GM12878 (cell line): ENCODE measurements at regions not wholly inside any gene's neighbourhood (a gene's known extent, or its start where the extent isn't known, plus 50 kb on each side); places are given as distances from the start of the nearest gene placed in this dataset.

ENCODE experiments used
- ATAC-seq: fragments of 200-7000 bp; cut with Tn5 transposase; 3 replicates; pipeline ENCODE4 v1.9.1; 2020; ENCODE audit warnings: mild to moderate bottlenecking, moderate library complexity
- BruUV-seq: library from RNA; stranded (reverse); fragments of 400-500 nt; replicated peaks from 2 replicates; lab custom pipeline; 2021; lab: Mats Ljungman, UMichigan
- CTCF ChIA-PET: fragments of 300-600 bp; sonication (Branson Sonifier 250); formaldehyde crosslinking; extraction: SDS; loops from one replicate; lab custom pipeline; 2021; ENCODE audit warnings: inconsistent platforms; lab: Yijun Ruan, JAX
- POLR2A ChIA-PET: fragments of 350-600 bp; formaldehyde crosslinking; extraction: SDS; loops from one replicate; lab custom pipeline; 2021; ENCODE audit warnings: inconsistent platforms; lab: Charles Lee
- RAD21 ChIA-PET: fragments of 300-600 bp; sonication (Branson Sonifier 250); formaldehyde crosslinking; loops from one replicate; lab custom pipeline; 2023; ENCODE audit warnings: antibody characterized with exemption; ENCODE audit not compliant: unreplicated experiment; lab: Charles Lee
- SMC1A ChIA-PET: fragments of 300-600 bp; sonication (Branson Sonifier 250); formaldehyde crosslinking; loops from one replicate; lab custom pipeline; 2023; ENCODE audit not compliant: unreplicated experiment, uncharacterized antibody; lab: Charles Lee
- DNase-seq: peaks from one replicate; pipeline ENCODE4 v3.0.0-alpha.2; 2011; ENCODE audit warnings: low read depth, low spot score
- FAIRE-seq: peaks from 3 replicates; lab custom pipeline; 2011; peaks lifted over from hg19 to GRCh38; lab: Jason Lieb, UNC
- H2AFZ ChIP-seq: 2 replicates; pipeline ENCODE4 v1.6.0; 2011; ENCODE audit warnings: low read depth, low read length, control low read depth; ENCODE audit not compliant: control insufficient read depth
- H3K27ac ChIP-seq: 2 replicates; pipeline ENCODE4 v1.5.1; 2011; ENCODE audit warnings: control low read depth; ENCODE audit not compliant: control insufficient read depth, insufficient read depth
- H3K27me3 ChIP-seq, 2 experiments: replicated peaks in 1 of 2; 2 replicates each; pipeline versions ENCODE4 v1.6.0 to v1.6.1; 2011; ENCODE audit warnings: low read length in 1 of 2; ENCODE audit not compliant: control insufficient read depth in 2 of 2, insufficient read depth in 2 of 2
- H3K36me3 ChIP-seq, 2 experiments: 2 replicates each; pipeline ENCODE4 v1.5.1; 2011; ENCODE audit warnings: low read length in 1 of 2; ENCODE audit not compliant: control insufficient read depth in 2 of 2, insufficient read depth in 2 of 2
- H3K4me1 ChIP-seq: 2 replicates; pipeline ENCODE4 v1.6.1; 2011; ENCODE audit warnings: mild to moderate bottlenecking, low read length, moderate library complexity, mixed read lengths; ENCODE audit not compliant: control insufficient read depth, insufficient read depth
- H3K4me2 ChIP-seq: 2 replicates; pipeline ENCODE4 v1.6.0; 2011; ENCODE audit warnings: control low read depth; ENCODE audit not compliant: control insufficient read depth, insufficient read depth
- H3K4me3 ChIP-seq: fragments of 200-600 bp; sonication (generic); 2 replicates; pipeline ENCODE4 v1.5.1; 2016
- H3K79me2 ChIP-seq: 2 replicates; pipeline ENCODE4 v1.6.0; 2011; ENCODE audit warnings: low read length; ENCODE audit not compliant: control insufficient read depth, insufficient read depth
- H3K9ac ChIP-seq: 2 replicates; pipeline ENCODE4 v1.8.0; 2011; ENCODE audit warnings: low read length, control low read depth, mixed read lengths; ENCODE audit not compliant: control insufficient read depth, insufficient read depth
- H3K9me3 ChIP-seq: replicated peaks from 3 replicates; pipeline ENCODE4 v1.5.1; 2011; ENCODE audit warnings: mild to moderate bottlenecking, low read length; ENCODE audit not compliant: control insufficient read depth, insufficient read depth
- H4K20me1 ChIP-seq: 2 replicates; pipeline ENCODE4 v1.6.0; 2011; ENCODE audit not compliant: control insufficient read depth, insufficient read depth
- ATF7 ChIP-seq: fragments of 450-650 bp; IDR thresholded peaks from 2 replicates; pipeline ENCODE4 v1.6.1; 2016; ENCODE audit warnings: low read depth, mild to moderate bottlenecking
- BCL11A ChIP-seq: IDR thresholded peaks from 2 replicates; pipeline ENCODE4 v1.6.1; 2011; ENCODE audit warnings: low read depth, low read length
- BHLHE40 ChIP-seq, 2 experiments: fragments of 450-650 bp in 1 of 2; IDR thresholded peaks; 2 replicates each; pipeline ENCODE4 v1.6.1; 2011 to 2017; ENCODE audit warnings: low read depth in 2 of 2, borderline replicate concordance in 1 of 2, improper control_type of control experiment in 1 of 2, low read length in 1 of 2, mild to moderate bottlenecking in 1 of 2
- CREB1 ChIP-seq: IDR thresholded peaks from 2 replicates; pipeline ENCODE4 v1.6.1; 2012; ENCODE audit warnings: low read depth, mild to moderate bottlenecking, inconsistent platforms
- EGR1 ChIP-seq, 2 experiments: IDR thresholded peaks; 1 replicate in 1 of 2; 2 replicates in 1 of 2; pipeline ENCODE4 v1.6.1; 2011 to 2012; ENCODE audit warnings: low read depth in 2 of 2, low read length in 2 of 2, borderline replicate concordance in 1 of 2, mild to moderate bottlenecking in 1 of 2, moderate library complexity in 1 of 2
- FOXM1 ChIP-seq: IDR thresholded peaks from 2 replicates; pipeline ENCODE4 v1.6.1; 2012; ENCODE audit warnings: low read depth, mild to moderate bottlenecking, inconsistent platforms, low read length, moderate library complexity
- IKZF2 ChIP-seq, 2 experiments: fragments of 450-650 bp; IDR thresholded peaks; 2 replicates each; pipeline ENCODE4 v1.6.1; 2017; ENCODE audit warnings: mild to moderate bottlenecking in 2 of 2, moderate library complexity in 2 of 2
- MAX ChIP-seq: IDR thresholded peaks from 2 replicates; pipeline ENCODE4 v1.6.1; 2012; ENCODE audit warnings: low read depth, low read length, improper control_type of control experiment
- MEF2B ChIP-seq: fragments of 450-650 bp; IDR thresholded peaks from 2 replicates; pipeline ENCODE4 v1.6.1; 2018; ENCODE audit warnings: mild to moderate bottlenecking, moderate library complexity; ENCODE audit not compliant: partially characterized antibody, poor library complexity, severe bottlenecking
- MTA2 ChIP-seq: fragments of 450-650 bp; IDR thresholded peaks from 2 replicates; pipeline ENCODE4 v1.6.1; 2016; ENCODE audit warnings: low read depth, mild to moderate bottlenecking, moderate library complexity
- MTA3 ChIP-seq: IDR thresholded peaks from 2 replicates; pipeline ENCODE4 v1.6.1; 2012; ENCODE audit warnings: low read length, inconsistent platforms, borderline replicate concordance
- NR2C2 ChIP-seq: IDR thresholded peaks from 2 replicates; pipeline ENCODE4 v1.6.1; 2011; ENCODE audit warnings: borderline replicate concordance, low read depth; ENCODE audit not compliant: control insufficient read depth, insufficient read length
- POU2F2 ChIP-seq: IDR thresholded peaks from 3 replicates; pipeline ENCODE4 v1.6.1; 2011; ENCODE audit warnings: low read depth, mild to moderate bottlenecking, low read length, borderline replicate concordance
- SMAD1 ChIP-seq: fragments of 450-650 bp; IDR thresholded peaks from 2 replicates; pipeline ENCODE4 v1.6.1; 2018; ENCODE audit warnings: mild to moderate bottlenecking, low read depth; ENCODE audit not compliant: partially characterized antibody
- SREBF1 ChIP-seq: IDR thresholded peaks from 2 replicates; pipeline ENCODE4 v1.6.1; 2012; ENCODE audit warnings: mild to moderate bottlenecking, low read length
- TCF12 ChIP-seq: IDR thresholded peaks from 2 replicates; pipeline ENCODE4 v1.6.1; 2011; ENCODE audit warnings: low read depth, mild to moderate bottlenecking, low read length
- ZNF592 ChIP-seq: fragments of 450-650 bp; IDR thresholded peaks from 2 replicates; pipeline ENCODE4 v1.6.1; 2017; ENCODE audit warnings: mild to moderate bottlenecking, moderate library complexity
- WGBS: methylation state at CpG from one replicate; pipeline ENCODE4 v1.1.6; 2016; ENCODE audit warnings: low lambda C conversion rate; ENCODE audit not compliant: insufficient replicate concordance, insufficient coverage; ENCODE audit errors: missing lambda C conversion rate; 5-methylcytosine and 5-hydroxymethylcytosine counted together
- in situ Hi-C: fragments of 300-500 bp; cut with MboI; formaldehyde crosslinking; loops from 9 replicates; pipeline ENCODE4 v1.14.3; 2018; ENCODE audit warnings: mixed read lengths
- intact Hi-C: fragments of 100-400 bp; cut with micrococcal nuclease; formaldehyde crosslinking; loops from one replicate; pipeline ENCODE4 v1.14.2; 2022; ENCODE audit not compliant: unreplicated experiment
- TF ChIP-seq, protein P1 (sequence below): IDR thresholded peaks from 2 replicates; pipeline ENCODE4 v1.6.1; 2012; ENCODE audit warnings: low read length, inconsistent platforms

DNA sequence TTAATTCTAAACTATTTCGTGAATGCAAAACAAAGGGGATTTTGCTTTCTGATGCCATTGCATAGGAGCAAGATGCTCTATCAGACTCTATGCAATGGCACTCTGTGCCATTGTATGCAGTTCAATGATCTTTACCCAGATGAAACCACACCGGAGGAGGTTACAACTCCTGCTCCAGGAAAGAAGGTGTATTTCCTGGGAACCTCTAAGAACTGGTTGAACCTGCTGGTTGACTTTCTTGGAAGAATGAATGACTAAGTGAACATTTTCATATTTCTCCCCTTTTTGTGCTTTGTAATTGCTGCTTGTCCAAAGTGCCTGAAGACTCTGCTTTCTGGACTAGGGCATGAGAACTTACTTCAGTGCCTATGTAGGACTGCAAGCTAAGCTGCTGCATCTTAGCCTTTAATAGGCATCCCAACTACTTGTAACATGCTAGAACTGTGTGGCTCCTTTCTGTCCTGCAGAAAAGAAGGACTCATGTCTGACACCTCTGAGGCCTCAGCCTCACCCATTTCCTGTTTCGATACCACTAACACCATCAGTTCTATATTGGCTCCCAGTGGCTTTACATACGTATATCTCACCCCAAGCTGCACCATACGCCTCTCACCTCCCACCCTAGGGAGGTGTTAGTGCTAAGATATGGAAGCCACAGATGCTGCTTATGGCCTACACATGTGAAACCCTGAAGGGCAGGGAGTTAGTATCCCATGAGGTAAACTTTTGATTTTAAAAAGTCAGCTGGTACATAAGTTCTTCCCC is 193.5 kb upstream of the CNOT2 start:
- FAIRE-seq (peak; percentile 78), ATAC-seq (peak; percentile 95), DNase-seq (peak; percentile 68)
- no peaks in the 10 kb centered on the region; a peak in 1 of 4 replicates for H3K27me3 ChIP-seq
- no peaks in the 10 kb centered on the region for H4K20me1 ChIP-seq
- BruUV-seq = no TSS peak
- WGBS = 24% methylated on average over 5 of the region's 5 CpGs
- in situ Hi-C loops = no loop called here
- 0 out of 2 replicates have a peak overlapping the region, but pooled peaks have one; percentile 5 for H3K4me2 ChIP-seq
- H2AFZ ChIP-seq = no peak overlapping the region
- no peak overlapping the region for H3K27ac ChIP-seq
- H3K79me2 ChIP-seq = no peaks in the 10 kb centered on the region
- ChIA-PET RAD21 (interaction anchor here (0.8 kb wide), 1 partner anchor 148 kb away, joined by 3 read pairs; no protein-coding TSS in a partner anchor), SMC1A (interaction anchor here (0.8 to 1.2 kb wide), 3 partner anchors 9 to 639 kb away, joined by 3 to 4 read pairs (median 3); no protein-coding TSS in a partner anchor), POLR2A (no interaction called here), CTCF (interaction anchor here (0.5 to 2.2 kb wide), 3 partner anchors 20 to 149 kb away, joined by 3 to 8 read pairs (median 3); no protein-coding TSS in a partner anchor)
- H3K9me3 ChIP-seq = no peaks in the 10 kb centered on the region
- intact Hi-C loops = loop anchor here (2.0 kb wide), 1 partner anchor 149 kb away; no protein-coding TSS in a partner anchor
- no peak overlapping the region for H3K9ac ChIP-seq
- H3K4me1 ChIP-seq = peaks cover 21% of the 10 kb centered on the region
- no peak overlapping the region for H3K4me3 ChIP-seq
- H3K36me3 ChIP-seq = no peaks in the 10 kb centered on the region
- TF ChIP-seq MTA2 (peak; percentile 94), NR2C2 (no peak), ATF7 (peak; percentile 85), EGR1 (IDR thresholded peaks at IDR 0.05; ENCODE audit: borderline replicate concordance in 1 of 2, low read depth in 2 of 2, low read length in 2 of 2) (peak in 1 of 2 experiments; percentile 30; a peak in 1 of 3 replicates), FOXM1 (no peak), CREB1 (peak; percentile 17; the same call in 1 of the 2 replicates), MTA3 (no peak), BCL11A (peak; percentile 44; the same call in 1 of the 2 replicates), TCF12 (peak; percentile 32; the same call in 1 of the 2 replicates), SREBF1 (no peak), BHLHE40 (IDR thresholded peaks at IDR 0.05; ENCODE audit: borderline replicate concordance in 1 of 2, low read depth in 2 of 2, low read length in 1 of 2) (peak; percentile 21 to 66; a peak in 3 of 4 replicates), MEF2B (peak; percentile 95), ZNF592 (no peak), SMAD1 (peak; percentile 60), MAX (no peak), IKZF2 (IDR thresholded peaks at IDR 0.05) (peak; percentile 89 to 90), POU2F2 (peak; percentile 48; the same call in 1 of the 3 replicates)
- TF ChIP-seq, protein P1, sequence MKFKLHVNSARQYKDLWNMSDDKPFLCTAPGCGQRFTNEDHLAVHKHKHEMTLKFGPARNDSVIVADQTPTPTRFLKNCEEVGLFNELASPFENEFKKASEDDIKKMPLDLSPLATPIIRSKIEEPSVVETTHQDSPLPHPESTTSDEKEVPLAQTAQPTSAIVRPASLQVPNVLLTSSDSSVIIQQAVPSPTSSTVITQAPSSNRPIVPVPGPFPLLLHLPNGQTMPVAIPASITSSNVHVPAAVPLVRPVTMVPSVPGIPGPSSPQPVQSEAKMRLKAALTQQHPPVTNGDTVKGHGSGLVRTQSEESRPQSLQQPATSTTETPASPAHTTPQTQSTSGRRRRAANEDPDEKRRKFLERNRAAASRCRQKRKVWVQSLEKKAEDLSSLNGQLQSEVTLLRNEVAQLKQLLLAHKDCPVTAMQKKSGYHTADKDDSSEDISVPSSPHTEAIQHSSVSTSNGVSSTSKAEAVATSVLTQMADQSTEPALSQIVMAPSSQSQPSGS = peak; percentile 57
